OCI-LY1 (cell line): ENCODE measurements at regions not wholly inside any gene's neighbourhood (a gene's known extent, or its start where the extent isn't known, plus 50 kb on each side); places are given as distances from the start of the nearest gene placed in this dataset.

Experiments used
- CTCF ChIP-seq: fragments of 200-600 bp; sonication (generic), shearing (Covaris generic); IDR thresholded peaks from 2 replicates; pipeline ENCODE4 v1.5.1; 2017; ENCODE audit warnings: mild to moderate bottlenecking, antibody characterized with exemption, low read length, moderate library complexity, mixed read lengths
- EZH2 ChIP-seq: fragments of 200-600 bp; sonication (generic), shearing (Covaris generic); IDR thresholded peaks from 2 replicates; pipeline ENCODE4 v1.8.0; 2017; ENCODE audit warnings: borderline replicate concordance, mixed run types, mild to moderate bottlenecking, antibody characterized with exemption, low read length, moderate library complexity, mixed read lengths

GRCh38 chr5:85293145-85293785 lies 908.6 kb upstream of the EDIL3 start:
- TF ChIP-seq CTCF: no peak
- no peak for TF ChIP-seq EZH2
